Astrocyte (in vitro differentiated cells and primary cell): ENCODE measurements at regions not wholly inside any gene's neighbourhood (a gene's known extent, or its start where the extent isn't known, plus 50 kb on each side); places are given as distances from the start of the nearest gene placed in this dataset.
"Not testable (repeated sequence)": the region's sequence is repeated elsewhere in the genome, so short reads cannot be mapped to it uniquely, and the experiment has no call there.

Experiments used
- EZH2 ChIP-seq: IDR thresholded peaks from 2 replicates; pipeline ENCODE4 v1.6.1; 2012; ENCODE audit warnings: mild to moderate bottlenecking, low read length, inconsistent platforms; ENCODE audit not compliant: insufficient read depth
- TF ChIP-seq, protein P1 (sequence below): IDR thresholded peaks from 2 replicates; pipeline ENCODE4 v1.5.1; 2011; ENCODE audit warnings: low read depth, mild to moderate bottlenecking, inconsistent platforms, low read length, moderate library complexity; ENCODE audit not compliant: insufficient read depth

- TF ChIP-seq, protein P1, sequence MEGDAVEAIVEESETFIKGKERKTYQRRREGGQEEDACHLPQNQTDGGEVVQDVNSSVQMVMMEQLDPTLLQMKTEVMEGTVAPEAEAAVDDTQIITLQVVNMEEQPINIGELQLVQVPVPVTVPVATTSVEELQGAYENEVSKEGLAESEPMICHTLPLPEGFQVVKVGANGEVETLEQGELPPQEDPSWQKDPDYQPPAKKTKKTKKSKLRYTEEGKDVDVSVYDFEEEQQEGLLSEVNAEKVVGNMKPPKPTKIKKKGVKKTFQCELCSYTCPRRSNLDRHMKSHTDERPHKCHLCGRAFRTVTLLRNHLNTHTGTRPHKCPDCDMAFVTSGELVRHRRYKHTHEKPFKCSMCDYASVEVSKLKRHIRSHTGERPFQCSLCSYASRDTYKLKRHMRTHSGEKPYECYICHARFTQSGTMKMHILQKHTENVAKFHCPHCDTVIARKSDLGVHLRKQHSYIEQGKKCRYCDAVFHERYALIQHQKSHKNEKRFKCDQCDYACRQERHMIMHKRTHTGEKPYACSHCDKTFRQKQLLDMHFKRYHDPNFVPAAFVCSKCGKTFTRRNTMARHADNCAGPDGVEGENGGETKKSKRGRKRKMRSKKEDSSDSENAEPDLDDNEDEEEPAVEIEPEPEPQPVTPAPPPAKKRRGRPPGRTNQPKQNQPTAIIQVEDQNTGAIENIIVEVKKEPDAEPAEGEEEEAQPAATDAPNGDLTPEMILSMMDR, result not testable (repeated sequence)
- TF ChIP-seq EZH2, result not testable (repeated sequence)
Measured at GRCh38 chr2:87669633-87670231, 78.2 kb upstream of the PLGLB2 start.
